Activated CD8-positive, alpha-beta memory T cell treated with anti-CD3 and anti-CD28 coated beads for 1 hour (primary cell): ENCODE measurements at regions not wholly inside any gene's neighbourhood (a gene's known extent, or its start where the extent isn't known, plus 50 kb on each side); places are given as distances from the start of the nearest gene placed in this dataset.

Experiments
- DNase-seq, 2 donors: peaks; one replicate each; pipeline ENCODE4 v3.0.0-alpha.2; 2020; ENCODE audit warnings: low read depth in 1 of 2; ENCODE audit errors: extremely low read depth in 1 of 2

- DNase-seq, result no peak
Observed at GRCh38 chr2:195021711-195022507, 635.1 kb upstream of the SLC39A10 start.

GRCh38 chr2:195018462-195018861, 638.6 kb upstream of the SLC39A10 start:
- DNase-seq, result no peak

GRCh38 chr2:195017890-195018289, 639.1 kb upstream of the SLC39A10 start:
- no peak for DNase-seq

GRCh38 chr2:195016841-195017240, 640.2 kb upstream of the SLC39A10 start:
- DNase-seq, result no peak

GRCh38 chr2:195009202-195009601, 647.8 kb upstream of the SLC39A10 start:
- DNase-seq, result no peak

- no peak for DNase-seq
Observed at GRCh38 chr2:195006856-195007255, 650.2 kb upstream of the SLC39A10 start.

GRCh38 chr2:195003881-195004471, 653.0 kb upstream of the SLC39A10 start:
- DNase-seq, result no peak

- no peak for DNase-seq
Observed at GRCh38 chr2:195001924-195002323, 655.1 kb upstream of the SLC39A10 start.

GRCh38 chr2:194999771-195000170, 657.3 kb upstream of the SLC39A10 start:
- no peak for DNase-seq

GRCh38 chr2:194992648-194993047, 664.4 kb upstream of the SLC39A10 start:
- no peak for DNase-seq

GRCh38 chr2:194985258-194985657, 671.8 kb upstream of the SLC39A10 start:
- no peak for DNase-seq

GRCh38 chr2:194962254-194962653, 694.8 kb upstream of the SLC39A10 start:
- no peak for DNase-seq

GRCh38 chr2:194954218-194954617, 702.8 kb upstream of the SLC39A10 start:
- no peak for DNase-seq

GRCh38 chr2:194946826-194947225, 710.2 kb upstream of the SLC39A10 start:
- DNase-seq, result no peak

GRCh38 chr2:194938066-194938465, 719.0 kb upstream of the SLC39A10 start:
- DNase-seq, result no peak

- DNase-seq, result no peak
Observed at GRCh38 chr2:194927489-194927888, 729.5 kb upstream of the SLC39A10 start.

- DNase-seq, result no peak
Observed at GRCh38 chr2:194926873-194927272, 730.2 kb upstream of the SLC39A10 start.

GRCh38 chr2:194925742-194926141, 731.3 kb upstream of the SLC39A10 start:
- DNase-seq, result no peak

GRCh38 chr2:194917519-194917918, 739.5 kb upstream of the SLC39A10 start:
- DNase-seq, result no peak

- DNase-seq, result no peak
Observed at GRCh38 chr2:194915485-194915884, 741.5 kb upstream of the SLC39A10 start.

- DNase-seq, result no peak
Observed at GRCh38 chr2:194907569-194907968, 749.5 kb upstream of the SLC39A10 start.

GRCh38 chr2:194896871-194897270, 760.2 kb upstream of the SLC39A10 start:
- DNase-seq, result no peak

- DNase-seq, result no peak
Observed at GRCh38 chr2:194883711-194884110, 773.3 kb upstream of the SLC39A10 start.
